B cell (primary cell): ENCODE measurements at regions not wholly inside any gene's neighbourhood (a gene's known extent, or its start where the extent isn't known, plus 50 kb on each side); places are given as distances from the start of the nearest gene placed in this dataset.

Source experiments
- EZH2 ChIP-seq: IDR thresholded peaks from 2 replicates; pipeline ENCODE4 v1.6.1; 2012; ENCODE audit warnings: borderline replicate concordance, low read depth, mild to moderate bottlenecking, moderate library complexity, low read length; ENCODE audit not compliant: insufficient read depth, poor library complexity, severe bottlenecking
- TF ChIP-seq, protein P1 (sequence below): fragments of 200-600 bp; IDR thresholded peaks from one replicate; pipeline ENCODE4 v1.8.0; 2022; ENCODE audit warnings: antibody characterized with exemption, mild to moderate bottlenecking

DNA sequence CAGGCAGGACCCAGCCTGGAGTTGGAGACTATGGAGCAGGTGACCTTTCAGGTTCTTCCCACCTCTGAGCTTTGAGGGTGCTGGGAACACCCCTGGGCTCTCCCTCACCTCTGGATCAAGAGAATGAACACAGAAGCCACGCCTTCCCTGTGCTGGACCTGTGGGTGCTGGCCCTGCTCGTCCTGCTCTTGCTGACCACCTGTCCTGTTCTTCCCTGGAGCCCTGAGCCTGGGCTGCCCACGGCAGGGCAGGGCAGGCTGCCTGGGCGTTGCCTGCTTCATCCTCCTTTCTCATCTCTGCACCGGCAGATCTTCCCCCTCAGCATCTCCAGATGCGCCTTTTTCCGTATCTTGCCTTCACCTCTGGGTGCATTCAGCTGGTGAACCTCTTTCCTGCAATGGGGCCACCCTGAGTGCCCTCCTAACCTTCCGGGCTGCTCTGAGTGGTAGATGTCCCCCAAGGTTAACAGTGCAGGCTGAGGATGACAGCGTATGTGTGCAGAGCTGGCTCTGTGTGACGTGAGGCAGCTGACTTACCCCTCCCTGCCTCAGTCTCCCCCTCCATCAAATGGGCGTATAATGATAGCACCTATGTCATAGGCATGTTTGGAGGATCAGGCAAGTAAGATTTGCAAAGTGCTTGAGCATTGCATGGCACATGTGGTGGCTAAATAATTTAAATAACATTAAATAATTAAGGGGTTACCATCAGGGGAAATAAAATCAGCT lies 225.8 kb upstream of the CIBAR2 start:
- no peak for TF ChIP-seq EZH2
- TF ChIP-seq, protein P1, sequence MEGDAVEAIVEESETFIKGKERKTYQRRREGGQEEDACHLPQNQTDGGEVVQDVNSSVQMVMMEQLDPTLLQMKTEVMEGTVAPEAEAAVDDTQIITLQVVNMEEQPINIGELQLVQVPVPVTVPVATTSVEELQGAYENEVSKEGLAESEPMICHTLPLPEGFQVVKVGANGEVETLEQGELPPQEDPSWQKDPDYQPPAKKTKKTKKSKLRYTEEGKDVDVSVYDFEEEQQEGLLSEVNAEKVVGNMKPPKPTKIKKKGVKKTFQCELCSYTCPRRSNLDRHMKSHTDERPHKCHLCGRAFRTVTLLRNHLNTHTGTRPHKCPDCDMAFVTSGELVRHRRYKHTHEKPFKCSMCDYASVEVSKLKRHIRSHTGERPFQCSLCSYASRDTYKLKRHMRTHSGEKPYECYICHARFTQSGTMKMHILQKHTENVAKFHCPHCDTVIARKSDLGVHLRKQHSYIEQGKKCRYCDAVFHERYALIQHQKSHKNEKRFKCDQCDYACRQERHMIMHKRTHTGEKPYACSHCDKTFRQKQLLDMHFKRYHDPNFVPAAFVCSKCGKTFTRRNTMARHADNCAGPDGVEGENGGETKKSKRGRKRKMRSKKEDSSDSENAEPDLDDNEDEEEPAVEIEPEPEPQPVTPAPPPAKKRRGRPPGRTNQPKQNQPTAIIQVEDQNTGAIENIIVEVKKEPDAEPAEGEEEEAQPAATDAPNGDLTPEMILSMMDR = no peak
